Bronchial epithelial cell (primary cell): ENCODE measurements at regions not wholly inside any gene's neighbourhood (a gene's known extent, or its start where the extent isn't known, plus 50 kb on each side); places are given as distances from the start of the nearest gene placed in this dataset.

Source experiments
- DNase-seq: peaks from one replicate; pipeline ENCODE4 v3.0.0-alpha.2; 2010; ENCODE audit warnings: low read depth
- FAIRE-seq: peaks from 2 replicates; lab custom pipeline; 2011; peaks lifted over from hg19 to GRCh38; lab: Jason Lieb, UNC
- H3K27me3 ChIP-seq: 2 replicates; pipeline ENCODE4 v1.5.1; 2011; ENCODE audit warnings: low read length; ENCODE audit not compliant: control insufficient read depth, insufficient read depth
- H3K36me3 ChIP-seq: 2 replicates; pipeline ENCODE4 v1.5.1; 2011; ENCODE audit warnings: low read length; ENCODE audit not compliant: control insufficient read depth, insufficient read depth
- H3K4me3 ChIP-seq: 2 replicates; pipeline ENCODE4 v1.5.1; 2011; ENCODE audit warnings: mild to moderate bottlenecking, low read depth, low read length, control low read depth
- CTCF ChIP-seq: IDR thresholded peaks from 2 replicates; pipeline ENCODE4 v1.5.1; 2011; ENCODE audit warnings: mild to moderate bottlenecking, moderate library complexity, low read length, control low read depth, inconsistent platforms; ENCODE audit not compliant: insufficient read depth, severe bottlenecking

- no peak for TF ChIP-seq CTCF
- Histone ChIP-seq H3K36me3 (no peaks in the 10 kb centered on the region), H3K27me3 (no peaks in the 10 kb centered on the region), H3K4me3 (no peak overlapping the region)
- no peak for DNase-seq
- no peak for FAIRE-seq
These were observed 187.0 kb upstream of the ATP2B1 start for GRCh38 chr12:89895591-89895990.

GRCh38 chr12:89895101-89895500, 186.5 kb upstream of the ATP2B1 start:
- no peak overlapping the region for H3K4me3 ChIP-seq
- DNase-seq (no peak), FAIRE-seq (no peak)
- H3K27me3 ChIP-seq: no peaks in the 10 kb centered on the region
- TF ChIP-seq CTCF: no peak
- H3K36me3 ChIP-seq: no peaks in the 10 kb centered on the region

GRCh38 chr12:89893972-89894706, 185.5 kb upstream of the ATP2B1 start:
- Histone ChIP-seq H3K36me3 (no peaks in the 10 kb centered on the region), H3K4me3 (no peak overlapping the region), H3K27me3 (no peaks in the 10 kb centered on the region)
- FAIRE-seq: no peak
- peak; percentile 70 for DNase-seq
- no peak for TF ChIP-seq CTCF

- Histone ChIP-seq H3K36me3 (no peaks in the 10 kb centered on the region), H3K4me3 (no peak overlapping the region), H3K27me3 (no peaks in the 10 kb centered on the region)
- no peak for TF ChIP-seq CTCF
- FAIRE-seq (no peak), DNase-seq (no peak)
These were observed 183.8 kb upstream of the ATP2B1 start for GRCh38 chr12:89892436-89892835.

- no peak for TF ChIP-seq CTCF
- Histone ChIP-seq H3K4me3 (no peak overlapping the region), H3K36me3 (no peaks in the 10 kb centered on the region), H3K27me3 (no peaks in the 10 kb centered on the region)
- DNase-seq: no peak
- no peak for FAIRE-seq
These were observed 183.3 kb upstream of the ATP2B1 start for GRCh38 chr12:89891933-89892332.

- Histone ChIP-seq H3K4me3 (no peak overlapping the region), H3K27me3 (no peaks in the 10 kb centered on the region), H3K36me3 (no peaks in the 10 kb centered on the region)
- no peak for TF ChIP-seq CTCF
- no peak for FAIRE-seq
- DNase-seq: no peak
These were observed 181.5 kb upstream of the ATP2B1 start for GRCh38 chr12:89890161-89890560.
